ENCODE measurements at regions not wholly inside any gene's neighbourhood (a gene's known extent, or its start where the extent isn't known, plus 50 kb on each side); places are given as distances from the start of the nearest gene placed in this dataset.

GRCh38 chr12:58602736-58603135, 317.6 kb downstream of the LRIG3 start:
- TF ChIP-seq, protein P1, sequence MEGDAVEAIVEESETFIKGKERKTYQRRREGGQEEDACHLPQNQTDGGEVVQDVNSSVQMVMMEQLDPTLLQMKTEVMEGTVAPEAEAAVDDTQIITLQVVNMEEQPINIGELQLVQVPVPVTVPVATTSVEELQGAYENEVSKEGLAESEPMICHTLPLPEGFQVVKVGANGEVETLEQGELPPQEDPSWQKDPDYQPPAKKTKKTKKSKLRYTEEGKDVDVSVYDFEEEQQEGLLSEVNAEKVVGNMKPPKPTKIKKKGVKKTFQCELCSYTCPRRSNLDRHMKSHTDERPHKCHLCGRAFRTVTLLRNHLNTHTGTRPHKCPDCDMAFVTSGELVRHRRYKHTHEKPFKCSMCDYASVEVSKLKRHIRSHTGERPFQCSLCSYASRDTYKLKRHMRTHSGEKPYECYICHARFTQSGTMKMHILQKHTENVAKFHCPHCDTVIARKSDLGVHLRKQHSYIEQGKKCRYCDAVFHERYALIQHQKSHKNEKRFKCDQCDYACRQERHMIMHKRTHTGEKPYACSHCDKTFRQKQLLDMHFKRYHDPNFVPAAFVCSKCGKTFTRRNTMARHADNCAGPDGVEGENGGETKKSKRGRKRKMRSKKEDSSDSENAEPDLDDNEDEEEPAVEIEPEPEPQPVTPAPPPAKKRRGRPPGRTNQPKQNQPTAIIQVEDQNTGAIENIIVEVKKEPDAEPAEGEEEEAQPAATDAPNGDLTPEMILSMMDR (IDR thresholded peaks at IDR 0.05; ENCODE audit: borderline replicate concordance, extremely low read depth, low read length, poor library complexity, severe bottlenecking), result no peak
- no peak for TF ChIP-seq EZH2 (IDR thresholded peaks at IDR 0.05; ENCODE audit: borderline replicate concordance, low read depth, low read length, severe bottlenecking)
